ENCODE measurements at regions not wholly inside any gene's neighbourhood (a gene's known extent, or its start where the extent isn't known, plus 50 kb on each side); places are given as distances from the start of the nearest gene placed in this dataset.

DNA sequence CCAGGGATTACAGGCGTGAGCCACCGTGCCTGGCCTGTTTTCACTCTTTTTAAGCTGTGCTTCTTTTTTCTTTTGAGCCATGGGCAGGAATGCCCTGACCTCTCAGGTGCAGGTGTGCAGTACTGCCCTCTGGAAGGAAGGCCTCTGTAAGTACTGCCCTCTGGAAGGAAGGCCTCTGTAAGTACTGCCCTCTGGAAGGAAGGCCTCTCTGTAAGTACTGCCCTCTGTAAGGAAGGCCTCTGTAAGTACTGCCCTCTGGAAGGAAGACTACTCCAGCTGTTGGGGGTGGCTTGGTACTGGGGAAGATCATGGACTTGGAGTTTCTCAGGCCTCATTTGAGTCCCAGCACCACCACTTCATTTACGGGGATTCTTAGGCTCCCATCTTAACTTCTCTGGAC lies 248.5 kb upstream of the ID2 start:
- TF ChIP-seq, protein P1, sequence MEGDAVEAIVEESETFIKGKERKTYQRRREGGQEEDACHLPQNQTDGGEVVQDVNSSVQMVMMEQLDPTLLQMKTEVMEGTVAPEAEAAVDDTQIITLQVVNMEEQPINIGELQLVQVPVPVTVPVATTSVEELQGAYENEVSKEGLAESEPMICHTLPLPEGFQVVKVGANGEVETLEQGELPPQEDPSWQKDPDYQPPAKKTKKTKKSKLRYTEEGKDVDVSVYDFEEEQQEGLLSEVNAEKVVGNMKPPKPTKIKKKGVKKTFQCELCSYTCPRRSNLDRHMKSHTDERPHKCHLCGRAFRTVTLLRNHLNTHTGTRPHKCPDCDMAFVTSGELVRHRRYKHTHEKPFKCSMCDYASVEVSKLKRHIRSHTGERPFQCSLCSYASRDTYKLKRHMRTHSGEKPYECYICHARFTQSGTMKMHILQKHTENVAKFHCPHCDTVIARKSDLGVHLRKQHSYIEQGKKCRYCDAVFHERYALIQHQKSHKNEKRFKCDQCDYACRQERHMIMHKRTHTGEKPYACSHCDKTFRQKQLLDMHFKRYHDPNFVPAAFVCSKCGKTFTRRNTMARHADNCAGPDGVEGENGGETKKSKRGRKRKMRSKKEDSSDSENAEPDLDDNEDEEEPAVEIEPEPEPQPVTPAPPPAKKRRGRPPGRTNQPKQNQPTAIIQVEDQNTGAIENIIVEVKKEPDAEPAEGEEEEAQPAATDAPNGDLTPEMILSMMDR (IDR thresholded peaks at IDR 0.05) = no peak
- TF ChIP-seq EZH2phosphoT487 (IDR thresholded peaks at IDR 0.05) (no peak), EZH2 (IDR thresholded peaks at IDR 0.05) (no peak)
